GM18502 (cell line): ENCODE measurements at regions not wholly inside any gene's neighbourhood (a gene's known extent, or its start where the extent isn't known, plus 50 kb on each side); places are given as distances from the start of the nearest gene placed in this dataset.

Source experiments
- ATAC-seq: cut with Tn5 transposase; IDR thresholded peaks from one replicate; pipeline ENCODE4 v1.9.1; 2021; ENCODE audit warnings: mild to moderate bottlenecking; ENCODE audit not compliant: unreplicated experiment, poor library complexity

- ATAC-seq: no peak
Observed at GRCh38 chr7:25494896-25495295, 266.6 kb upstream of the NPVF start.

DNA sequence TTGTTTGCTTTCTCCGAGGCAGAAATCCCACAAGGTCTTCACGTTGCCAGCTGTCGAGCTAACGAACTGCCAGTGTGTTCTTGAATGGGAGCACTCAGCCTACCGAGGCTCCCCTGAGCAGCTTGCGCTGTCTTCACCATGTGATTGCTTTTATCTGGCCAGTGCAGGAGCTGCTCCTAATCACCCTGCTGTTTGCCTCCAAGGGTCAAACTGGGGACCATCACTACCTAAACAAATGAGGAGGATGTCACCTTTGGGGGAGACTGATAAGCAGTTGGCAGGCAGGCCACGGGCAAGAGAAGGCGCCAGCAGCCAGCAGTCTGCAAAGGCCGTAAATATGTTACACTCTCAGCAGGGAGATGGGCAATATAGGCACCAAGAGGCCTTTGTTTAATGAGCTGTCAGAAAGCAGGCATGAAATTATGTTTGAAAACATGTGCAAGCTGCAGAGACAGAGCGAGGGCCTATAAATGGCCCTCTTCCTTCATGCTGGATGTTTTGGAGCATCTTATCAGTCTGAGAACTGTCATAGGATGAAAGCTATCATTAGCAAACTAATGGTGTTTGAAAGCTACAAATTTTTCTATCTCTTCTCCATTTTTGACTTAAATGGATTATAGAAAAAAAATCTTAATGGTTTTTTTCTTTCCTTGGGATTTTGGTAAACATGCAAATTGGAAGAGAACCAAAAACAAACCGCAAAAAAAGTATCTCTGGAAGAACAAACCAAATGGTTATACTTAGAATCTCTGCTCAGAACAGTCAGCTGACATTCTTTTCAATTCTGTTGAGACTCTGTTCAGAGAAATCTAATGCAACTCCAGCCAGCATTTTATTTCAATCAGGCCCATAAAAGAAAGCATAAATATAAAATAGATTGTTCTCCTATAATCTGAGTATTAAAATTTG is 267.3 kb upstream of the NPVF start:
- no peak for ATAC-seq

DNA sequence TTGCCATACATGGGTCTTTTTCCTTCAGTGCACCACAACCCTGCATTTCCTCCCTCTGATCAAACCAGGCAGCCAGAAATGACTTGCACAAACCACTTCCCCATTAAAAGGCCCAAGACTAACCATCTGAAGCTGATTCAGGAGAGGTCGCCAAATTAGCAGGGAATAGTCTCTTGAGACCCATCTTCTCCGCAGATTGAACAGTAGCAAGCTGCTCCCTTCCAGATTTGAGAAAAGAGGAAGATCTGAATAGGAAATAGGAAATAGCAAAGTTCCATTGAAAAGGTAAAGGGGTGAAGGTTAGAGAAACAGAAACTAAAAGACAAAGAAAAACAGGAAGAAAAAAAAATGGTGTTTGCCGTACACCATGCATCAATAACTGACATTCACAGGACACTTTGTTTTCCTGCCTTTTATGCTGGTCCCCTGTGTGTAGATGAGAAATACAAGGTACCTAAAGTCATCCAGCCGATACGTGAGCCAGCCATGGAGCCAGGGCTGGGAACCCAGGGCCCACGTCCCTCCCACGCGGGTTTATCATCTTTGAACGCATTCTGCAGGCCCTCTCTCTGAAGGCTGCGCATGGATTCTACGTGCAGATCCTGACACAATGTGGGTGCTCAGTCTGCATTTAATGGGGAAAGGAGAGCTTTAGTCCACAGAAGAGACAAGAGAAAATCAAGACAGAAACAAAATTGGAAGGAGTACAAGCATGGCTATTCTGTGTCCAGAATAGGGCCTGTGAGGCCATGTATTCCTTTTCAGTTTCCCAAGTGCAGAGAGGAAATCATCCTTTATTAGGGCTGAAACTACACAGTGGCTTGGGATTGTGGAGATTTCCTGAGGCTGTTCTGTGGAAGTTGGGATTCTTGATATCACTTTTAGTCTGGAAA is 268.4 kb upstream of the NPVF start:
- ATAC-seq: peak; percentile 94

- no peak for ATAC-seq
Observed at GRCh38 chr7:25500393-25500921, 272.2 kb upstream of the NPVF start.

DNA sequence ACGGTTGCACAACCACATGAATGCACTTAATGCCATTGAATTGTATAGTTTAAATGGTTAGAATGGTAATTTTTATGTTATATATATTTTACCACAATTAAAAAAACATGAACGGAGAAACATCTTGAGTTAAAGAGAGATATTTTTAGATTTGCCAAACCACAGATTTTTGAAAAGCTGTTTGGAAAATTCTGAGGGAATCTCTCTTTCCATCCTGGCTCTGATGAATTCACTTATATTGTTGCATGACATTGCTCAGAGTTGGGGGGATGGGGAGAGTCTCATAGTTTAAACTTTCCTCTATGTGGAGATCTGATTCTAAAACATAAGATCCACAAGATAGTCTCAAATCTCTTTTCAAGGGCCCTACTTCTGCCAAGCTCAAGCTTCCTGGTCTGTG is 275.0 kb upstream of the NPVF start:
- ATAC-seq: no peak

GRCh38 chr7:25512061-25512687 is 283.9 kb upstream of the NPVF start:
- no peak for ATAC-seq

GRCh38 chr7:25515633-25516275 is 287.5 kb upstream of the NPVF start:
- no peak for ATAC-seq

- no peak for ATAC-seq
Observed at GRCh38 chr7:25517906-25518305, 289.6 kb upstream of the NPVF start.

DNA sequence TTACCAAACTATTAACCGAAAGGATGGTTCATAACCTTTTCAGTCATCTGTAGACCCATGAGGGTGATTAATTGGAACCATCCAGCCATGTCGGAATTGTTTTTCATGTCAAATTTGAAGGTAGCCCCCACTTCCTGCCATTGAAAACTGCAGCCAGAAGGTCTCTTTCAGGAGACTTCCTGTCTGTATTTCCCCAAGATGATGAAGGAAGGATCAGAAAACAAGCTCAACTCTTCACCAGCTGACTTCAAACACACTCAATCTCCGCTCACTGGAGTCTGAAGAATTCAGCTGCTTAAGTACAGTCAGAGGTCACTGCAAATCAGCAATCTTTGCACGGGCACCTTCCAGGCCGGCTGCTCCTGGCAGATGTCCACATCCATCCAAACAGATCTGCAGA is 291.7 kb upstream of the NPVF start:
- no peak for ATAC-seq

- ATAC-seq: no peak
Observed at GRCh38 chr7:25520516-25520915, 292.2 kb upstream of the NPVF start.

- ATAC-seq: no peak
Observed at GRCh38 chr7:25521236-25521635, 292.9 kb upstream of the NPVF start.

DNA sequence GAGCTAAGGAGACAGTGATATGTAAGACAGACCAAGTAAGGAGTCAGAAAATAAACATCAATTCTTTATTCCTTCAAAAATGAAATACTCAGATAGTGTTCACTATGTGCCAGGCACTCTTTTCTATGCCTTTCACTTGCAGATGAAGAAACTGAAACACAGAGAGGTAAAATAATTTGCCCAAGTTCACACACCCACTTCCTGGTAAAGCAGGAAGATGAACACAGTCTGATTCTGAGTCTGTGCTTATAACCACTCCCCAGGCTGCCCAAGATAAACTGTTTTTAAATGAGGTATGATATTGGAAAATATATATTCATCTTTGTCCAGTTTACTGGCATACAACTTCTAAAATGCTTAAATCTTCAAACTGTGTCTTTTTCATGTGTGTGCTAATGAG is 294.4 kb upstream of the NPVF start:
- no peak for ATAC-seq

DNA sequence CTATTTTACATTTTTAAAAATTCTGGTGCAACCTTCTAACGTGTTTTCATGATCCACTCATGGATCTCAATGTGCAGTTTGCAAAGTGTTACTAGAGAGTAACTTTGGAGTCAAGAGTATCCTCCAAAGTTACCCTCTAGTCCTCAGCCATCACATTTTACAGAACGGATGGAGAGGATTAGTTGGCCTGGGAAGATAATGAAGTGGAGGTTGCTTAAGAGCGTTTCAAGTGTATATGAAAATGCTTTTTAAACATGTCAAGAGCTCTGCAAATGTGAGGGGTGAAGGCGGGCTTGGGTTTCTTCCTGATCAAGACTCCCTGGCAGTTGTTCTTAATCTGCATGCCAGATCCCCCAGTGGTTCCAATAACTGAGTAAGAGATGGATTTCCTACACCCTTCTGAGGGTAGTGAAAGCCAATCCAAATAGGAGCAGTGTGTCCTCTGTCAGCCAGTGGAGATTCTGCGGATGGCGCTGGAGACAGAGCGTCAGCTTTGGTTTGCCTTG is 299.4 kb upstream of the NPVF start:
- ATAC-seq: no peak

DNA sequence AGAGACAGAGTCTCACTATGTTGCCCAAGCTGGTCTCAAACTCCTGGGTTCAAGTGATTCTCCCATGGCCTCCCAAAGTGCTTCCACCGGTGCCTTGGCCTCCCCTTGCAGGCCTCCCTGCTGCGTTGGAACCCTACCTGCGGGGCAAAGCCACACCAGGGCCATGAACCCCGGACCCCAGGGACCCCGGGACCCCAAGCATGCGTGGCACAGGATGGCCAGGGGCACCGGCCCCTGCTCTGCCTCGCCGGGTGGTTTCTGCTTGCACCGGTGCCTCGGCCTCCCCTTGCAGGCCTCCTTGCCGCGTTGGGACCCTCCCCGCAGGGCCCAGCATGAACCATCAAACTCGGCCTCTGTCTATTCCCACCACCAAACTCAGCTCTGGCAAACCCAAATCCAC is 301.0 kb upstream of the NPVF start:
- ATAC-seq: no peak

DNA sequence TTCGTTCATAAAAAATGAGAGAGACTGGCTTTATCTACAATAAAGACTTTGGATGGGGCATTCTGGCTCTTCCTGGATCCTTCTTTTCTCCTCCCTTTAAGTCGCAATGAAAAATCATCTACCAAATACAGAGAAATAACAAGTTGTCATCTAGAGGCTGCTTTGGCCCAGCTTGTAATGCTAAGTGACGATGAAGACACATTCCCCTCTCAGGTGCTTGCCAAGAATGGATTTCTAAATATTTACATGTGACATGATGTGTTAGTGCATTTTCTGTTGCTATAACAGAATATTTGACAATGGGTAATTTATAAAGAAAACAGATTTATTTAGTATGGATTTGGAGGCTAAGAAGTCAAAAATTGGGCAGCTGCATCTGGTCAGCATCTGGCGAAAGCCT is 308.6 kb upstream of the NPVF start:
- no peak for ATAC-seq

GRCh38 chr7:25537662-25538375 is 309.5 kb upstream of the NPVF start:
- no peak for ATAC-seq

- no peak for ATAC-seq
Observed at GRCh38 chr7:25541094-25541821, 313.0 kb upstream of the NPVF start.

GRCh38 chr7:25541877-25542276 is 313.6 kb upstream of the NPVF start:
- ATAC-seq: no peak

DNA sequence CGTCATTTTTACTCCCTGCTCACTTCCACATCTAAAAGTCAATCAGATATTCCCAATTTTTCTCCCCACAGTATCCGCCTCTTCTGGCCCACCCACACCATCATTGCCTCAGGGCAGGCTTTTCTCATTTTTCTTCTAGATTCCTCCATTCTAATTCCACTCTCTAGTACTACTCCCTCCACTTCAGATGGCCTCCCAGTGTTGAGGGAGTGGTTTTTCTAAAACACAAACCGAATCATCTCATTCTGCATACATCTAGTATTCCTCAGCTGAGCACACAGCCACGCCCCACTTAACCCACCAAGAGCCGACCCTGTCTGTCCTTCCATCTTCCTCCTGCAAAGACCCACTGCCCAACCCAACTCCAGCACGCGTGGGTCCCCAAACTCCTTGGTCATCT is 314.9 kb upstream of the NPVF start:
- ATAC-seq: no peak
